GM21526 (cell line): ENCODE measurements at regions not wholly inside any gene's neighbourhood (a gene's known extent, or its start where the extent isn't known, plus 50 kb on each side); places are given as distances from the start of the nearest gene placed in this dataset.
"Not testable (repeated sequence)": the region's sequence is repeated elsewhere in the genome, so short reads cannot be mapped to it uniquely, and the experiment has no call there.

Experiments
- ATAC-seq: cut with Tn5 transposase; IDR thresholded peaks from one replicate; pipeline ENCODE4 v1.9.1; 2021; ENCODE audit warnings: moderate library complexity; ENCODE audit not compliant: unreplicated experiment, low FRiP score

DNA sequence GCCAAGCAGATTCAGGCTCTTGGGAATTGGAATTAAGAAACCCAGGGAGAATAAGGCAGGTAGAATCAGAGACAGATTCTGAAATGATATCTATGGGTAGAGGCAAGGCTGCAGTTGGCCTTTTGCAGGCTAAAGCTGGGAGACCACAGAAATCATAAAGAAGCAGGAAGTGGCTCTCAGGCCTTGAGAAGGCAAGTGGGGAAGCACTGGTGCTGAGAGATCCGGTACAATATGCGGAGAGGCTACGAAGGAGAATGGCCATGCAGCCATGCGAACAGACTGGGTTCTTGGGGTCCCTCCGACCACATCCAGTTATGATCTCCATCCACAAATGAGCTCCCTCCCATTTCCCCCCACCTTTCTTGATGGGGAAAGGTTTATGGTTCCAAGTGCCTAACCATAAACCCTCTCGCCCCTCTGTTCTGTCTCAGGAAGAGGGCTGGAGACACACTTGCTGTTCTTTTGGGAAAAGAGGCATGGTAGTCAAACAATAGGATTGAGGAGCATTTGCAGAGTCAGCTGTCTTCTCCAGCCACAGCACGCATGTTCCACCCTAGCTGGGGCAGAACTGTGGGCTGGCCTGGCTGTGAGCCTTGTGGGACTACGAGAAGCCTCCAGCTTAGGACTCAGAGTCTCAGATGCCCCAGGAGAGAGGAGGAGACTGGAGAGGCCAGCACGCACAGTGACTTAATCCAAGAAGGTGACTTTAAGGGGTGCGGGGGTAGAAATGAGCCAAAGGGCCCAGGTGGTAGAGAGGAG lies 99.6 kb downstream of the RPLP1 start:
- ATAC-seq: no peak

- no peak for ATAC-seq
Measured at GRCh38 chr15:69553686-69554085, 101.1 kb downstream of the RPLP1 start.

DNA sequence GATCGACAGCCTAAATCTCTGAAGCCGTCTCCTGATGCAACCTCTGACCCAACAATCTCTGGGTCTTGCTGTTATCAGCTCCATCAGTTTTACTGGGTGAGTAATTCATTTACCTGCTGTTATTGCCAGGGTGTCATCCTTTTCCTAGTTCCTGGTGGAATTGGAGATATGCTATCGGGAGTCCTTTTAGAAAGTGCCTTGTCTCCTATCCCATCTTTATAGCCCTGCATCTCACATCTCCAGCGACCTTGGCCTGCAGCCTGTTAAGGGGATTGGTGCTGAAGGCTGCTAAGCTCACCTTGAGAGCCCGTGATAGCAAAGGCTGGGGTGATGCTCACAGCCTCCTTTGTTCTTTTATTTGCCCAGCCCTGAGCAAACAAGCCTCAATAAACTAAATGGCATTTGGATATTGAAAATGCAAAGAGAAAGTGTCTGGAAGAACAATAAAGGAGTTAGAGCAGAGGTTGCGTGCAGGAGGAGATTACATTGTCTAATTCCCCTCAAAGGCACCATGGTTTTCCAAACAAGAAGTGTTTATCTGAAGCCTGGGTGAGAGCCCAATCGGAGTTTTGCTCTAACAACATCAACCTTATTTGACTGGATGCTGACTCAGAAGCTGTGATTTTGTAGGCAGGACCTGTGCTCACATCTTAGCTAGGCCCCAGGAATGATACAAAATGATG lies 101.8 kb downstream of the RPLP1 start:
- ATAC-seq: no peak

GRCh38 chr15:69555080-69555479 lies 102.5 kb downstream of the RPLP1 start:
- ATAC-seq: no peak

DNA sequence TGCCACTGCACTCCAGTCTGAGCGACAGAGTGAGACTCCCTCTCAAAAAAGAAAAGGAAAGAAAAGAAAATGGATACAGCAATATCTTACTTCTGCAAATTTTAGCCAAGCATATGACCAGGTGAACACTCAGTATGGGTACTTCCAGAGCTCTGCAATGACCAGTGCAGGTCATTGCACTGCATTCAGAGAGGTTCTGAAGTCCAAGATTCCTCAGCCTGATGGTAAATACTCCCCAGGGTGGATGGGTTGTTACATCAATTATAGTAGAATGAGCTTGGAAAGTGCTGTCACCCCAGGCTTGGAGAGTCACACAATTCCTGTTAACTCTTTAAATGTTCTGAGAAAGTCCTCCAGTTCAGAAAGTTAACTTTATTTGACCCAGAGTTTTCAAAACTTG lies 103.7 kb downstream of the RPLP1 start:
- ATAC-seq: no peak

DNA sequence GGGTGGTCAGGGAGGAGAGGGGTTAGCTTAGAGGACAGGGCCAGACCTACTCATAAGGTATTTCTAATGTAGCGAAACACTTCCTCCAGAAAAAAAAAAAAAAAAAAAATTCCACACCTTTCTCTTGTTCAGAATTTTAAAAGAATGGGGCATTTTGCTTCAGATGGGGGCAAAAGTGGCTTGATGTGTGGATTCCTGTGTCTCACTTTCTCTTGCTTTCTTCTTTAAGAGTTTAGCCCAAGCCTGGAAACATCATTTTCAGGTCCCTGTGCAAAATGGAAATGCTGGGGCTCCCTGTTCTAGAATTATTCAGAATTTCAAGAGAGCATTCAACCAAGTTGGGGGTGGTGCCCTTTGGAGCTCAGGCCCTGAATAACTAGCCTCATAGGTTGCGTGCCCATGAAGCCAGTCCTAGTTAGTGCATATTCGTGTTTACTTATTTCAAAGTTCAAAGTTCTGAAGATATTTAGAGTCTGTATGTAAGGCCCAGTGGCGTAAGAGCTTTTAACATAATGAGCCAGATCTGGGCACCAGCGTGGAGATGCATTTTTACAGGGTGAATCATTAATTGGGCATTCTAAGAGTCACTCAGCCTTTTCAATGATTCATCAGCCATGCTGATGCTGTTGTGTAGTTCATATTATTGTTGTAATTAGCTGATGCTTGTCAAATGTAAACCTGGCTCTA lies 104.5 kb downstream of the RPLP1 start:
- no peak for ATAC-seq

DNA sequence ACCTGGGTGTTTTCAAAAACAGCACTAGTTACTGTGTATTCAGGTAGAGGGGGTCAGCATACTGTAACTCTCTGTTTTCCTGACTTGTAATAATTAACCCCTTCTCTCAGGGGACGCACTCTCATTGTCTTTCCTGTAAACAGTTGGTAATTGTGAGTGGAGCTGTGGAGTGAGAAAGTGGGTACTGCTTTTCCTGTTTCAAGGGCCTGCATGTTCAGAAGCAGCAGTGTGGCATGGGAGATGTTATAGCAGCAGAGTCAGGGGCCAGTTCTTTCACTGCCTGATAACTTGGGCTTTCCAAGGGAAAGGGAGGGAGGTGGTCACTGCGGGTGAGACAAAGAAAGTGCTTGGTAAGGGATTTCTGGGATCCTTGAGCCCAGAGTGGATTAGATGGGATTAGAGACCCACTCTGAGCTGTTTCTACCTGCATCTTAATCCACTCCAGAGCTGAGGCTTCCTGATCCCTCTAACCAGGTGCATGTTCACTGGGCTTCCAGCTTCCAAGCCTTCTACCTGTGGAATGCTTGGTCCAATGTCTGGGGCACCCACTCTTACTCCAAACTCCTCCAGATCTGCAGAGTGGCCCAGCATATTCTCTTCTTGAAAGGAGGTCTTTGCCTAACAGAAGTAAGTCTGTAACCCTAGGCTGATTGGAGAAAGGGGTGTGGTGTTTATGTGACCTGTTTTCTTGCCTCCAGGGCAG lies 105.2 kb downstream of the RPLP1 start:
- ATAC-seq: no peak

DNA sequence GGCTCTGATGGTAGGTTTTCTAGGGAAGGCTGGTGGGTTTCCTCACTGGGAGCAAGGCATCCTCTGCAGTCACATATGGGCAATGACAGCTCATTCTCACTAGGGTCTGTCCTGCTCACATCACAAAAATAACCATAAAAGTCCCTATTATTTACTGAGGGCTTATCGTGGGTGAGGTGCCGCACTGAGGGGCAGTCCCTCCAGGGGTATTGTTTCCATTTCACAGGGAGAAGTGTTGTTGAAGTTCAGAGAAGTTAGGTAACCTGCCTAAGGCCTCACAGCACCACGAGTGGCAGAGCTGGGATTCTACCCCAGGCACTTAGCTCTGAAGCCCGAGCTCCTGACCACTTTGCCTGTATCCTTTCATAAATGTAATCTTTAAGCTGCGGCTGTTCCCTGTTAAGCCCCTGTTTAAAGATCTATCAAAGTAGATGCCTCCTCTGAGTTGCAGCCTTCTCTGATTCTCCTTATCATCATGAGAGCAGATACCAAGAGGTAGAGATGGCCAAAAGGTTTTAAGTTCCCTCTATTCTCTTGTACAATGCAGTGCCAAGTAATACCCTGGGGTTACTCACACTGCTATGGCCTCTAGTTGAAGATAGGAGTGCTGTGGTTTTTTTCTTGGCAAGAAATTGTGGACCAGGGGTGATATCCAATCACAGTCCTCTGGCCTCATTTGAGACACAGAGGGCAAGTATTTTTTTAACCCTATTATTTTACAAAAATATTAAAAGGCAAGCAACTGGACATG lies 107.0 kb downstream of the RPLP1 start:
- ATAC-seq: no peak

- no peak for ATAC-seq
Measured at GRCh38 chr15:69561071-69561784, 108.6 kb downstream of the RPLP1 start.

GRCh38 chr15:69562116-69562515 lies 109.5 kb downstream of the RPLP1 start:
- no peak for ATAC-seq

GRCh38 chr15:69562564-69562963 lies 109.9 kb downstream of the RPLP1 start:
- ATAC-seq: no peak

DNA sequence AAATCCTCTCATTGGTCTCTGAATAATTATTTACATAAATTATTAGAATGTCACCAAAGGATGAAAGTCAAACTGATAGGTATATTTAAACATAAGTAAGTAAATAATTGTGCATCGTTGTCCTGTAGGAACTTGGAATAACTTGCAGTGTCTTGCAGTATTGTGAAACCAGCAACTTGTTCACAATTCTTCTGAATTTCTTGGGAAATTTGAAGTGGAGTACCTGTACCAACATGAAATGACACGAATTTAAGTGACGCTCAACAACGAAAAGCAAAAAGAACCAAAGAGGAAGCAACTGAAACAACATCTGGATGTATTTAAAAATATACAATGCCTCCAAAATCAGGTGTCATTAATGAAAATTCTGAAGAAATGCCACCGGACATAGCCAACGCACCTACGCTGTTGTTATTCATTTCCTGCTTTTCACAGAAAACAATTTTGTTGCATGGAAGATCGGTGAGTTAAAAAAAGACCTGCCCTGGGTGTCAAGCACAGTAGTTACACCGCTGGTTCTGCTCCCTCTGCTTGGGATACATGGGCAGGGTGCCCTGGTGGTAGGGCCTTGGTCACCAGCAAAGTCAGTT lies 112.5 kb downstream of the RPLP1 start:
- ATAC-seq: no peak

GRCh38 chr15:69567238-69567760 lies 114.7 kb downstream of the RPLP1 start:
- not testable (repeated sequence) for ATAC-seq

DNA sequence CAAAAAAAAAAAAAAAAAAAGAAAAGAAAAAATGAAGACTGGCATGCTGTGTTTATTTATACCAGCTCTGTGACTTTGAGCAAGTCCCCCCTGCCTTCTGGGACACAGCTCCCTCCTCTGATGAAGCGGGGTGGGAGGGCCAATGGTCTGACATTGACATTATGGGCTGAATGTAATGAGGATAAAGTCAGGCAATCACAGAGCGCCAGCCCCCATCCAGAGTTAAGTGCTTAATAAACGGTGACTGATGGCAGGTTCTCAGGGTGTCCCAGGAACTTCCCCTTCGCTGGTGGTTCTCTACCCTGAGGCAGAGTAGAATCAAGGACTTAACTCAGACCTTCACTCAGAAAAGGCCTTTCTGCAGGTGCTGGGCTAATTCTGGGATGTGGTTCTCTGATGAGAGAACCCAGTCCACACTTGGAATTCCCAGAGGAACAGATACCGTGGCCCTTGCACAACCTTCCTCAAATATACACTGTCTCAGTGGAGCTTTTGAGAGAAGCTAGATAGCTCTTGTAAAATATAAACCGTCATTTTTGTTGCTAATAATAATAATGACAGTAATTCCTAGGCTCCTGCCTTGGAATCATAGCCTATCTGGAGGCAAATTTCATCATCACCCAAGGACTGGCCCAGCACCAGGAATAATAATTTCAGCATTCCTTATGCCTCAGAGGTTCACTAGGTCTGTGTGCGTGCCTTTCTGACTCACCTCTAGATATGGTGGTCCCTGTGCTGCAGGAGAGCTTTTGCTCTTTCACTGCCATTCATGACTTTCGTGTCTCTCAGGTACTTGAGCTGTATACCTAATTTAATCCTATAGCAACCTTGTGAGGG lies 115.8 kb downstream of the RPLP1 start:
- ATAC-seq: no peak

- no peak for ATAC-seq
Measured at GRCh38 chr15:69570454-69570853, 117.8 kb downstream of the RPLP1 start.

DNA sequence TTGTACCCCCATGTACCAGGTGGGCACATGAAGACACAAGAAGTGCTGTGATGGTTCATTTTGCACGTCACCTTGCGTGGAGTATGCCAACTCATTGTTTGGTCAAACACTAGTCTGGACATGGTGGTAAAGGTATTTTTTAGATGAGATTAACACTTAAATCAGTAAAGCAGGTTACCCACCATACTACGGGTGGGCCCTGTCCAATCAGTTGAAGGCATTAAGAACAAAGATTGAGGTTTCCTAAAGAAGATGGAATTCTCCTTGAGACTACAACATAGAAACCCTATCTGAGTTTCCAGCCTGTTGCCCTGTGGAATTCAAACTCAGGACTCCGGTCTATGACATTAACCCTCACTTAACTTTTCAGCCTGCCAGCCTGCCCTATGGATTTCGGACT lies 118.4 kb downstream of the RPLP1 start:
- no peak for ATAC-seq

DNA sequence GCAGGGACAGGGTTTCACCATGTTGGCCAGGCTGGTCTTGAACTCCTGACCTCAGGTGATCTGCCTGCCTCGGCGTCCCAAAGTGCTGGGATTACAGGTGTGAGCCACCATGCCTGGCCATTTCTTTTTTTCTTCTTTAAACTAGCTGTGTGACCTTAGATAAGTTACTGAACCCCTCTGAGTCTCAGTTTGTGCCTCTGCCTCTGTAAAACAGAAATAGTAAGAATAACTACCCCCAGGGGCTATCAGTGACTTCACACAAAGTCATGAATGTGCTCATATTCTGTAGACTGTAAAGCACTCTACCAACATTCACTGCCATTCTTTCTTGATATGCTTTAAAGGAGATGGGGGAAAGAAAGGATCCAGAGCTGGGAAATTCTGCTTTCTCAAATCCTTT lies 120.7 kb downstream of the RPLP1 start:
- ATAC-seq: not testable (repeated sequence)

DNA sequence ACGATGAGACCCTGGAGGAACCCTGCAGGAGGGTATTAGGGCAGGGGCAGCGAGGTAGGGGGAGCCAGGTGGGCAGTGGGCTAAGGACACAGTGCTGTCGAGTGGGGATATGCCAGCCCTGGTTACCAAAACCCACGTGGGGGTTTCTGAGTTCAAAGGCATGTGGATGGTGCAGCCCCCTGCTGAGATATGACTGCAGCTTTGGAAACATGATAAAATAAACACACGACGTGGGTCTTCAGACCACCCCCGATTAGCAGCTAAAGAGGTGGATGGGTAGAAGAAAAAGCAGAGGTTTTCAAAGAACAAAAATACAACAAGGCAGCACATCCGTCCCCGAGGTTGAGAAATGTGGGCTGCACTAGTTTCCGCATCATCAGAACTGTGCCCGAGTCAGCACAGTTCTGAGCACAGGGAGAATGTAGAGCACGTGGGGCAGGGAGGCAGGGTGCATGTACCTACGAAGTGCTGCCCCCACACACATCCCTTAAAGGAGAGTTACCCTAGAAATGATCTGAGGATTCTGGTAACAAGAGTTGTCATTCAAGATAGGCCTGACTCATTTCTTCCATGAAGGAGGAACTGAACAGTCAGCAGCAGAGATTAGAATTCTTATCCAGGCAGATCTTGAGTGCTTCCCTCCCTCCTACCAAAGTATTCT lies 121.3 kb downstream of the RPLP1 start:
- no peak for ATAC-seq
